Stomach (tissue), 4 donors: ENCODE measurements at regions not wholly inside any gene's neighbourhood (a gene's known extent, or its start where the extent isn't known, plus 50 kb on each side); places are given as distances from the start of the nearest gene placed in this dataset.

Experiments
- EP300 ChIP-seq: sonication (generic); formaldehyde crosslinking; IDR thresholded peaks from one replicate; pipeline ENCODE4 v1.6.1; 2017; ENCODE audit warnings: antibody characterized with exemption
- POLR2A ChIP-seq, 4 donors: fragments of 450-650 bp; IDR thresholded peaks; one replicate each; pipeline ENCODE4 v1.6.1; 2016; ENCODE audit warnings: antibody characterized with exemption in 4 of 4, control low read depth in 2 of 4, mild to moderate bottlenecking in 1 of 4, moderate library complexity in 1 of 4
- POLR2AphosphoS5 ChIP-seq, 3 donors: sonication (generic); formaldehyde crosslinking; IDR thresholded peaks; one replicate each; pipeline ENCODE4 v1.6.1; 2016; ENCODE audit warnings: antibody characterized with exemption in 3 of 3
- TF ChIP-seq, protein P1 (sequence below), 7 experiments: fragments of 450-650 bp in 4 of 7; fragments of 200-600 bp in 3 of 7; sonication (generic) in 3 of 7; IDR thresholded peaks; one replicate each; pipeline ENCODE4 v1.5.1; 2016 to 2019; ENCODE audit warnings: antibody characterized with exemption in 7 of 7, control low read depth in 2 of 7, mild to moderate bottlenecking in 1 of 7

DNA sequence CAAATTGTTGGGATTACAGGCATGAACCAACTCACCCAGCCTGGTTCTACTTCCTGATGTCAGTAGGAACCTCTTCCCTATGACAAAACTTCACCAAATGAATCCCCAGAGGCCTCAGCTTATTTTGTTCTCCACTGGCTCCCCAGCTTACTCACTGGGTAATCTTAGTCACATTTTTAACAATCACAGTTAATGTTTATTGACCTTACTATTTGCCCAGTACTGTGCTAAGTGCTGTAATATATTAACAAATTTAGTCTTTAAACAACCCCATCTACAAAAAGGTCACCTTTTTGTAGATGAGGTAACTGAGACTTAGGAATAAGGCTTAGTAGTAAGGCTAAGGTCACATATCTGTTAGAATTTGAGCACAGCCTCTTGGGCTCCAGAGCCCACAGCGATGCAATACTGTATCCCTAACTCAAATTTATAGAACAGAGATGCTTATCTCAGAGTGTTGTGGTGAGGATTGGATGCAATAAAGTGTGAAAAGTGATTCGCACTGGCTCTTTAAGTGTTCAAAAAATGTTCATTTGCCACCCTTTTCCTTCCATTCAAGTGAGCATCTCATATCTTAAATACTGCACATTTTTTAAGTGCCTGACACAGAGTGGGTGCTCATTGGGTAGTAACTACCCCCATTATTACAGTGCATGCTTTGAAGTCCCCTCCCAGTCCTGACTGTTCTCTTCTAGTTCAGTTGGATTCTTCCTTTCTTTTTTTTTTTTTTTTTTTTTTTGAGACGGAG lies 146.4 kb upstream of the ARHGAP5 start:
- TF ChIP-seq, protein P1, sequence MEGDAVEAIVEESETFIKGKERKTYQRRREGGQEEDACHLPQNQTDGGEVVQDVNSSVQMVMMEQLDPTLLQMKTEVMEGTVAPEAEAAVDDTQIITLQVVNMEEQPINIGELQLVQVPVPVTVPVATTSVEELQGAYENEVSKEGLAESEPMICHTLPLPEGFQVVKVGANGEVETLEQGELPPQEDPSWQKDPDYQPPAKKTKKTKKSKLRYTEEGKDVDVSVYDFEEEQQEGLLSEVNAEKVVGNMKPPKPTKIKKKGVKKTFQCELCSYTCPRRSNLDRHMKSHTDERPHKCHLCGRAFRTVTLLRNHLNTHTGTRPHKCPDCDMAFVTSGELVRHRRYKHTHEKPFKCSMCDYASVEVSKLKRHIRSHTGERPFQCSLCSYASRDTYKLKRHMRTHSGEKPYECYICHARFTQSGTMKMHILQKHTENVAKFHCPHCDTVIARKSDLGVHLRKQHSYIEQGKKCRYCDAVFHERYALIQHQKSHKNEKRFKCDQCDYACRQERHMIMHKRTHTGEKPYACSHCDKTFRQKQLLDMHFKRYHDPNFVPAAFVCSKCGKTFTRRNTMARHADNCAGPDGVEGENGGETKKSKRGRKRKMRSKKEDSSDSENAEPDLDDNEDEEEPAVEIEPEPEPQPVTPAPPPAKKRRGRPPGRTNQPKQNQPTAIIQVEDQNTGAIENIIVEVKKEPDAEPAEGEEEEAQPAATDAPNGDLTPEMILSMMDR (IDR thresholded peaks at IDR 0.05): no peak
- no peak for TF ChIP-seq POLR2A (IDR thresholded peaks at IDR 0.05)
- no peak for TF ChIP-seq POLR2AphosphoS5 (IDR thresholded peaks at IDR 0.05)
- no peak for TF ChIP-seq EP300
